GM12801 (cell line): ENCODE measurements at regions not wholly inside any gene's neighbourhood (a gene's known extent, or its start where the extent isn't known, plus 50 kb on each side); places are given as distances from the start of the nearest gene placed in this dataset.

Source experiments
- TF ChIP-seq, protein P1 (sequence below): IDR thresholded peaks from one replicate; pipeline ENCODE4 v1.5.1; 2011; ENCODE audit warnings: control low read depth; ENCODE audit not compliant: insufficient read length; ENCODE audit errors: extremely low read depth

- TF ChIP-seq, protein P1, sequence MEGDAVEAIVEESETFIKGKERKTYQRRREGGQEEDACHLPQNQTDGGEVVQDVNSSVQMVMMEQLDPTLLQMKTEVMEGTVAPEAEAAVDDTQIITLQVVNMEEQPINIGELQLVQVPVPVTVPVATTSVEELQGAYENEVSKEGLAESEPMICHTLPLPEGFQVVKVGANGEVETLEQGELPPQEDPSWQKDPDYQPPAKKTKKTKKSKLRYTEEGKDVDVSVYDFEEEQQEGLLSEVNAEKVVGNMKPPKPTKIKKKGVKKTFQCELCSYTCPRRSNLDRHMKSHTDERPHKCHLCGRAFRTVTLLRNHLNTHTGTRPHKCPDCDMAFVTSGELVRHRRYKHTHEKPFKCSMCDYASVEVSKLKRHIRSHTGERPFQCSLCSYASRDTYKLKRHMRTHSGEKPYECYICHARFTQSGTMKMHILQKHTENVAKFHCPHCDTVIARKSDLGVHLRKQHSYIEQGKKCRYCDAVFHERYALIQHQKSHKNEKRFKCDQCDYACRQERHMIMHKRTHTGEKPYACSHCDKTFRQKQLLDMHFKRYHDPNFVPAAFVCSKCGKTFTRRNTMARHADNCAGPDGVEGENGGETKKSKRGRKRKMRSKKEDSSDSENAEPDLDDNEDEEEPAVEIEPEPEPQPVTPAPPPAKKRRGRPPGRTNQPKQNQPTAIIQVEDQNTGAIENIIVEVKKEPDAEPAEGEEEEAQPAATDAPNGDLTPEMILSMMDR: no peak
Observed at GRCh38 chr1:38690790-38691449, 168.7 kb downstream of the RRAGC start.

- TF ChIP-seq, protein P1: no peak
Observed at GRCh38 chr1:38686927-38687255, 172.7 kb downstream of the RRAGC start.

DNA sequence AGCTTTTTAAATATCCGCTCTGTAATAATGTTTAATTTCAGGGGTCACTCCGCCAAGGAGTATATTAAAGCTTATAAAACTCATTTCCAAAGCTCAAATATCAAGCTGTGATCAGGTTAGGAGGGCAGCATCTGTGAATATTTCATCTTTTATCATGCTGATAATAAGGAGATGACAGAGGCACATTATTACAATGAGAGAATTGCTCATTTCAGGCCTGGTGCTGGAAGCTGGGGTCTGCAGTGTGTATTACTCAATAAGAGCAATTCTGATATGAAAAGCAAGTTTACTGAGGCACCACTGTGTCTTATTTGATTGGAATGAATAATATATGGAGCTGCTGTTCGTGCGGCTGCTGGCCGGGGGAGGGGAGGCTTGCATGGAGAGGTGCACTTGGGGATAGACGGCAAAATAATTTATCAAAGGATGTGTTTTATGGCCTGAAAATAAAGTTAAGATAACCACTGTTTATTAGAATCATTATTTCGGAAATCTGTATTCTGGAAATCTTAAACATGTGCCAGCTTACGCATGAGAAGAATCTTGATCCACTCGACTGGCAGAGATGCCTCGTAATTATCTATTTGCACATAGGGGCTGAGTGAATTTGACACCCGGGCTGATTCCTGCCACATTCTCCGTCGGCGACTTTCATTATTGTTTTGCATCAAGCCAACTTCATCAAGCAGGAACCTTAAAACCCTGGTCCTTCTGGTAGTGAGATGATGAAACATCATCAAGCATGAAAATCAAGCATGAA is 173.2 kb downstream of the RRAGC start:
- TF ChIP-seq, protein P1: no peak

GRCh38 chr1:38685388-38685787 is 174.2 kb downstream of the RRAGC start:
- TF ChIP-seq, protein P1: no peak

GRCh38 chr1:38680801-38681510 is 178.6 kb downstream of the RRAGC start:
- TF ChIP-seq, protein P1: no peak

DNA sequence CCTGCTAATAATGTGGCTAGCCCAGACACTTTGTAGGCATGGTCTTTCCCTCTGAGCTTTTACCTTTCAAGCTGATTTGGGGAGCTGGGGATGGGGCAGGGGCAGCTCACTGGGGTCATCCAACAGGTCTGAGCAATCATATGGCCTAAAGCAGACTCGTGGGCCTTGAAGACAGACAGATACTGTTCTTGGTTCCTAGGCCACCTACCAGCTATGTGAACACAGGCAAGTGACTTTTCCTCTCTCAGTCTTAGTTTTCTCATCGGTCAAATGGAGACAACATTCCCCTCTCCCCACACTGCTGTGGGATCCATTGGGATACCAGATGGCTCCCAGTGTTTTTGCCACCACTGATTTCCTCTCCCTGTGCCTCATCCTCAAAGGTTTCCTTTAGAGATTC is 181.8 kb downstream of the RRAGC start:
- TF ChIP-seq, protein P1: no peak

- TF ChIP-seq, protein P1: no peak
Observed at GRCh38 chr1:38677311-38677710, 182.3 kb downstream of the RRAGC start.
